SH-SY5Y (cell line): ENCODE measurements at regions not wholly inside any gene's neighbourhood (a gene's known extent, or its start where the extent isn't known, plus 50 kb on each side); places are given as distances from the start of the nearest gene placed in this dataset.

Source experiments
- GATA2 ChIP-seq: IDR thresholded peaks from 2 replicates; pipeline ENCODE4 v1.6.1; 2011; ENCODE audit warnings: mild to moderate bottlenecking, low read depth, low read length
- GATA3 ChIP-seq: IDR thresholded peaks from 2 replicates; pipeline ENCODE4 v1.6.1; 2011; ENCODE audit warnings: low read depth, mild to moderate bottlenecking, low read length, moderate library complexity

DNA sequence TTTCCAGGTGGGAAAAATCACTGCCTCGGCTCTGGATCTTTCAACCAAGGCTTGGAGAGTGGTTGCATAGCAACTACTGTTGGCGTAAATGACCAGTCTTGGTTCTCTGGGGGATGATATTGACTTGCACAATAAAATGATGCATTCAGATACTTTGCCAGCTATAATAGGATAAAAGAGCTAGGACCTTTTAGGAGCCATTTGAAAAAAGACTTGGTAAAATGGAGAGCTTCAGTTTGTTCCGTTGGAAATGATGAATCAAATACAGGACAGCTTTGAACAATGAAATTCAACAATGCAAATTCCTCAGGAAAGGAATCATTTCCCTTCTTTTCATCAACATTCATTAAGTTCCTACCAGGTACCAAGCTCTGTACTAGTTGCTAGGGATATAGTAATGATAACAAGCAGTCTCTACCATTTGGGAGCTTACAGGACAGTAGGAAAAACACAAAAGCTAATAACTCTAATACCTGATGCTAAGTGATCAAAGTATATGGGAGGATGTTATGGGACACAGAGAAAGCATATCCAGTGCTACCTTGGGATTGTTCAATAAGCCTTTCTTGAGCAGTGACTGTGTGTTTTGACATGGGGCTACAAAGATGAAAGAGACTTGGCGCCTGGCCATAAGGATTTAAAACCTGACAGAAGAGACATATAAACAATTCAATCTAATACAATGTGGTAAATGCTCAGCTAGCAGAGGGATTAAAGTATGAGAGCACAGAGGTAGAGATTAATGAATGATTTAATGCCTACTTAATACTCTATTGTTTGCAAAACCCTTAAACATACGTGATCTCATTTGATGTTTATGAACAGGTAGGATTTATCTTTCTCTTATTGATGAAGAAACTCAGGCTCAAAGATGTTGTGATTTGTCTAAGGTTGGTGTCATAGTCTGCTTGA lies 110.7 kb downstream of the QPCT start:
- no peak for TF ChIP-seq GATA2
- TF ChIP-seq GATA3 = no peak
